CD4-positive, alpha-beta memory T cell (primary cell): ENCODE measurements at regions not wholly inside any gene's neighbourhood (a gene's known extent, or its start where the extent isn't known, plus 50 kb on each side); places are given as distances from the start of the nearest gene placed in this dataset.

ENCODE experiments used
- CTCF ChIA-PET: fragments of 350-600 bp; sonication (Branson Sonifier 250); formaldehyde crosslinking; loops from one replicate; lab custom pipeline; 2021; ENCODE audit warnings: inconsistent platforms; ENCODE audit not compliant: partially characterized antibody; lab: Charles Lee
- POLR2A ChIA-PET: fragments of 350-600 bp; sonication (Branson Sonifier 250); formaldehyde crosslinking; loops from one replicate; lab custom pipeline; 2021; ENCODE audit not compliant: partially characterized antibody; lab: Charles Lee
- DNase-seq, 5 donors: peaks; one replicate each; pipeline versions ENCODE4 v3.0.0 to v3.0.0-alpha.2; 2020 to 2022; ENCODE audit warnings: mixed read lengths in 1 of 5
- H3K27ac ChIP-seq: one replicate; pipeline ENCODE4 v1.7.0; 2013; ENCODE audit warnings: low read depth, low read length
- H3K27me3 ChIP-seq: 2 replicates; pipeline ENCODE4 v1.7.0; 2013; ENCODE audit warnings: mild to moderate bottlenecking, low read length, moderate library complexity; ENCODE audit not compliant: insufficient read depth
- H3K36me3 ChIP-seq: 2 replicates; pipeline ENCODE4 v1.7.0; 2013; ENCODE audit warnings: mild to moderate bottlenecking, low read length, moderate library complexity; ENCODE audit not compliant: insufficient read depth
- H3K4me1 ChIP-seq: 2 replicates; pipeline ENCODE4 v1.7.0; 2013; ENCODE audit warnings: mild to moderate bottlenecking, low read length, moderate library complexity; ENCODE audit not compliant: insufficient read depth
- H3K4me3 ChIP-seq, 2 donors: one replicate each; pipeline ENCODE4 v1.7.0; 2013; ENCODE audit warnings: low read length in 2 of 2, mild to moderate bottlenecking in 1 of 2
- H3K9me3 ChIP-seq, 2 donors: one replicate each; pipeline ENCODE4 v1.7.0; 2013; ENCODE audit warnings: low read length in 2 of 2, control low read depth in 1 of 2; ENCODE audit not compliant: control insufficient read depth in 1 of 2
- H3K27ac Mint-ChIP-seq, 7 donors: one replicate each; pipeline ENCODE4 v1.8.0; 2020 to 2021; ENCODE audit warnings: mixed read lengths in 7 of 7, mild to moderate bottlenecking in 6 of 7, inconsistent platforms in 3 of 7, moderate library complexity in 3 of 7
- H3K27me3 Mint-ChIP-seq, 2 donors: one replicate each; pipeline ENCODE4 v1.8.0; 2020 to 2021; ENCODE audit warnings: mixed read lengths in 2 of 2
- H3K36me3 Mint-ChIP-seq, 2 donors: one replicate each; pipeline ENCODE4 v1.8.0; 2020 to 2021; ENCODE audit warnings: mixed read lengths in 2 of 2, inconsistent platforms in 1 of 2, mild to moderate bottlenecking in 1 of 2
- H3K4me1 Mint-ChIP-seq, 4 donors: one replicate each; pipeline ENCODE4 v1.8.0; 2020 to 2021; ENCODE audit warnings: mixed read lengths in 4 of 4, mild to moderate bottlenecking in 1 of 4
- H3K4me3 Mint-ChIP-seq, 8 donors: one replicate each; pipeline ENCODE4 v1.8.0; 2020 to 2021; ENCODE audit warnings: mixed read lengths in 8 of 8, mild to moderate bottlenecking in 7 of 8, moderate library complexity in 6 of 8, inconsistent platforms in 3 of 8
- H3K9me3 Mint-ChIP-seq, 8 donors: one replicate each; pipeline ENCODE4 v1.8.0; 2020 to 2021; ENCODE audit warnings: mixed read lengths in 8 of 8, mild to moderate bottlenecking in 5 of 8, inconsistent platforms in 3 of 8, moderate library complexity in 1 of 8
- intact Hi-C: fragments of 100-400 bp; cut with micrococcal nuclease; formaldehyde crosslinking; loops from one replicate; pipeline ENCODE4 v1.15.1; 2023

DNA sequence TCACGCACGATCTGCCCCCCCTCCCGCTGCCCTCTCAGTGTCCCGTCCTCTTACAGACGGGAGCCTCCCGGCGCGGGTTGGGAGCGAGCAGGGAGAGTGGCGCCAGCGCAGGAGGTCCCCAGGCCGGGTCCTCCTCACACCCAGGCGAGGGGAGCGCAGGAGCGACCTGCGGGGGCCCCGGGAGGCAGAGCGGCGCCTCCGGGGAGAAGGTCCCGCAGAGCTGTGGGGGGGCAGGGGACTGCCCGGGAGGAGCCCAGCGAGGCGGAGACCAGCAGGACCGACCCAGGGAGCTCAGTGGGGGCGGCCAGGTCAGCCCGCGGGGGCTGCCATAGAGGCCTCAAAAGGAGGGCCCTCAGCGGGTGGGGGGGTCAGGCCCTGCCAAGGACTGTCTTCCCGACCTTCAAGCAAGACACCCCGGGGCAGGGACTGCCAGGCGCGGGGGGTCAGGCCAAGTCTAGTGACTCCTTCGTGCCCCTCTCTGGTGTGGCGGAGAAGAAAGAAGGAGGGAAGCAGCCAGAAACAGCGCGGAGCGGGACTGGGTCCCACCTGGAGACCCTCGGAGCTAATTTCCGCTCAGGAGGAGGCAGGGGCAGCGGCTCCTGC lies 123.3 kb upstream of the ERCC6L2 start:
- Mint-ChIP-seq H3K27me3 (peaks cover 0 to 8% of the 10 kb centered on the region in 2 donors), H3K4me1 (peaks cover 8 to 20% (median 14%) of the 10 kb centered on the region in 4 donors), H3K4me3 (no peak overlapping the region), H3K27ac (no peak overlapping the region), H3K36me3 (no peaks in the 10 kb centered on the region), H3K9me3 (peaks cover 0 to 1% (median 0%) of the 10 kb centered on the region in 8 donors)
- H3K4me1 ChIP-seq, result peaks cover 29% of the 10 kb centered on the region
- H3K36me3 ChIP-seq, result no peaks in the 10 kb centered on the region
- no peaks in the 10 kb centered on the region for H3K9me3 ChIP-seq
- H3K27me3 ChIP-seq, result no peaks in the 10 kb centered on the region
- CTCF ChIA-PET, result interaction anchor here (0.9 kb wide), 1 partner anchor 25 kb away, joined by 3 read pairs; no protein-coding TSS in a partner anchor
- intact Hi-C loops, result no loop called here
- no peak overlapping the region for H3K4me3 ChIP-seq
- POLR2A ChIA-PET, result no interaction called here
- DNase-seq, result no peak
- H3K27ac ChIP-seq, result no peak overlapping the region

GRCh38 chr9:95751520-95751790 lies 124.0 kb upstream of the ERCC6L2 start:
- Histone ChIP-seq H3K4me1 (peaks cover 29% of the 10 kb centered on the region), H3K27me3 (no peaks in the 10 kb centered on the region), H3K4me3 (no peak overlapping the region), H3K36me3 (no peaks in the 10 kb centered on the region), H3K27ac (no peak overlapping the region), H3K9me3 (no peaks in the 10 kb centered on the region)
- intact Hi-C loops, result no loop called here
- Mint-ChIP-seq H3K4me3 (no peak overlapping the region), H3K9me3 (peaks cover 0 to 1% (median 0%) of the 10 kb centered on the region in 8 donors), H3K4me1 (peaks cover 8 to 20% (median 14%) of the 10 kb centered on the region in 4 donors), H3K36me3 (no peaks in the 10 kb centered on the region), H3K27me3 (peaks cover 0 to 8% of the 10 kb centered on the region in 2 donors), H3K27ac (no peak overlapping the region)
- CTCF ChIA-PET, result interaction anchor here (0.9 kb wide), 1 partner anchor 24 kb away, joined by 3 read pairs; no protein-coding TSS in a partner anchor
- POLR2A ChIA-PET, result no interaction called here
- DNase-seq, result no peak

GRCh38 chr9:95750725-95751519 lies 124.6 kb upstream of the ERCC6L2 start:
- no peaks in the 10 kb centered on the region for H3K9me3 ChIP-seq
- peaks cover 29% of the 10 kb centered on the region for H3K4me1 ChIP-seq
- DNase-seq, result peak; percentile 34 to 73 (median 45)
- no peaks in the 10 kb centered on the region for H3K36me3 ChIP-seq
- Mint-ChIP-seq H3K9me3 (peaks cover 0 to 1% (median 0%) of the 10 kb centered on the region in 8 donors), H3K4me3 (peak overlapping the region; percentile 6 to 82 (median 62)), H3K27me3 (peaks cover 0 to 8% of the 10 kb centered on the region in 2 donors), H3K36me3 (no peaks in the 10 kb centered on the region), H3K27ac (no peak overlapping the region), H3K4me1 (peaks cover 8 to 20% (median 14%) of the 10 kb centered on the region in 4 donors)
- POLR2A ChIA-PET, result no interaction called here
- CTCF ChIA-PET, result interaction anchor here (0.9 kb wide), 1 partner anchor 24 kb away, joined by 3 read pairs; no protein-coding TSS in a partner anchor
- no peaks in the 10 kb centered on the region for H3K27me3 ChIP-seq
- intact Hi-C loops, result loop anchor here (1.0 kb wide), 1 partner anchor 27 kb away; no protein-coding TSS in a partner anchor
- H3K27ac ChIP-seq, result no peak overlapping the region
- no peak overlapping the region for H3K4me3 ChIP-seq

DNA sequence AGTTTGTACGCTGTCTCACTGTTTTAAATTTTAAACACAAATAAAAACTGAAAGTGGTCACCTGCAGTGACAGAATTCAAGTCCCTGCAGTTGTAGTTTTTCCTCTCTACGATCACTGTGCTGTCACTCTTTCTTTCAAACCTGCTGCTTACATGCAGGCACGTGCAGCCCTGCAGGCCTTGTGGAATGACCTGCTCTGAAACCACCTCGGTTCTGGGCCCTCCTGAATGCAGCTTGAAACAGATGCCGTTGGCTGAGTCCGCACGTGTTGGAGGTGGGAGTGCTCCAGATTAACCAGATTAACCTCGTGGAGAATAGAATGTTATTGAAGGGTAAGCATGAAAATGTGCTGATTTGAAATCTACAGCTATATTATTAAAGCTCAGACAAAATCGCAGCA lies 126.0 kb upstream of the ERCC6L2 start:
- CTCF ChIA-PET, result interaction anchor here (1.5 kb wide), 1 partner anchor 14 kb away, joined by 4 read pairs; no protein-coding TSS in a partner anchor
- Histone ChIP-seq H3K4me3 (no peak overlapping the region), H3K27me3 (no peaks in the 10 kb centered on the region), H3K9me3 (no peaks in the 10 kb centered on the region), H3K27ac (no peak overlapping the region), H3K36me3 (no peaks in the 10 kb centered on the region), H3K4me1 (peaks cover 29% of the 10 kb centered on the region)
- H3K27me3 Mint-ChIP-seq, result peaks cover 0 to 8% of the 10 kb centered on the region in 2 donors
- no peak for DNase-seq
- H3K9me3 Mint-ChIP-seq, result peaks cover 0 to 1% (median 0%) of the 10 kb centered on the region in 8 donors
- POLR2A ChIA-PET, result no interaction called here
- H3K36me3 Mint-ChIP-seq, result no peaks in the 10 kb centered on the region
- H3K27ac Mint-ChIP-seq, result no peak overlapping the region
- H3K4me3 Mint-ChIP-seq, result peak overlapping the region in 2 of 8 donors; percentile 9 to 46
- peaks cover 8 to 20% (median 14%) of the 10 kb centered on the region in 4 donors for H3K4me1 Mint-ChIP-seq
- intact Hi-C loops, result no loop called here

DNA sequence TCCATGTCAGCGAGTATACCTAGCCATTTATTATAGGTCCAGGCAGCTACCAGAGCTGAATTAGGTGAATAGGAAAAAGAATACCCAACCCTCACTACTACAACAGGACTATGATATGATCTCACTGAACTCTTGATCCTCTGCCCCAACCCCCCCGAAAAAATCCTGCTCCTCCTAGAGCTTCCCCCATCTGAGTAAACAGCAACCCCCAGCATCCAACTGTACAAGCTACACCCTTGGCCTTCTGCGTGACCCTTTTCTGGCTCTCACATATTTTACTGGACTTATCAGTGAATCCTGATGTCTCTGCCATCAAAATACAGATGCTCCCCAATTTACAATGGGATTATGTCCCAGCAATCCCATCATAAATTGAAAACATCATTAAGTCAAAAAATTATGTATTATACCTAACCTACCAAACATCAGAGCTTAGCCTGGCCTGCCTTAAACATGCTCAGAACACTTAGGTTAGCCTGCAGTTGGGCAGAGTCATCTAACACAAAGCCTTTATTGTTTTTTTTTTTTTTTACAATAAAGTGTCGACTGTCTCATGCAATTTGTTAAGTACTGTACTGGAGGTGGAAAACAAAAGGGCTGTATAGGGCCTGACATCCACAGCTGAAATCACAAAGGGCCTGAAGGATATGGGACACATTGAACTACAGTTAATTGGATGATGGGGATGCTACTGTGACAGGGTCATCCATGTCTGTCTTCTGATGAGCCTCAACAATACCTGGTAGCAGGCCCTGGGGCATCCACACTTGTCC lies 128.9 kb upstream of the ERCC6L2 start:
- DNase-seq, result no peak
- Mint-ChIP-seq H3K36me3 (no peaks in the 10 kb centered on the region), H3K27ac (peak overlapping the region in 1 of 7 donors; percentile 31), H3K4me1 (peaks cover 8 to 20% (median 14%) of the 10 kb centered on the region in 4 donors), H3K4me3 (no peak overlapping the region), H3K9me3 (peaks cover 0 to 1% (median 0%) of the 10 kb centered on the region in 8 donors), H3K27me3 (peaks cover 0 to 8% of the 10 kb centered on the region in 2 donors)
- Histone ChIP-seq H3K27ac (no peak overlapping the region), H3K27me3 (no peaks in the 10 kb centered on the region), H3K4me1 (peaks cover 29% of the 10 kb centered on the region), H3K4me3 (no peak overlapping the region), H3K9me3 (no peaks in the 10 kb centered on the region), H3K36me3 (no peaks in the 10 kb centered on the region)
- ChIA-PET CTCF (no interaction called here), POLR2A (no interaction called here)
- intact Hi-C loops, result no loop called here

- H3K9me3 Mint-ChIP-seq, result peaks cover 0 to 1% (median 0%) of the 10 kb centered on the region in 8 donors
- CTCF ChIA-PET, result interaction anchor here (1.0 kb wide), 1 partner anchor 16 kb away, joined by 4 read pairs; no protein-coding TSS in a partner anchor
- DNase-seq, result no peak
- Histone ChIP-seq H3K4me1 (no peaks in the 10 kb centered on the region), H3K36me3 (no peaks in the 10 kb centered on the region), H3K27me3 (no peaks in the 10 kb centered on the region), H3K4me3 (no peak overlapping the region), H3K9me3 (no peaks in the 10 kb centered on the region), H3K27ac (no peak overlapping the region)
- no peaks in the 10 kb centered on the region for H3K36me3 Mint-ChIP-seq
- intact Hi-C loops, result no loop called here
- no peaks in the 10 kb centered on the region for H3K27me3 Mint-ChIP-seq
- peaks cover 0 to 5% (median 1%) of the 10 kb centered on the region in 4 donors for H3K4me1 Mint-ChIP-seq
- POLR2A ChIA-PET, result no interaction called here
- H3K4me3 Mint-ChIP-seq, result no peak overlapping the region
- no peak overlapping the region for H3K27ac Mint-ChIP-seq
These were observed 132.7 kb upstream of the ERCC6L2 start for GRCh38 chr9:95742821-95743220.

GRCh38 chr9:95741631-95742030 lies 133.9 kb upstream of the ERCC6L2 start:
- H3K27me3 Mint-ChIP-seq, result no peaks in the 10 kb centered on the region
- Histone ChIP-seq H3K9me3 (no peaks in the 10 kb centered on the region), H3K27me3 (no peaks in the 10 kb centered on the region), H3K36me3 (no peaks in the 10 kb centered on the region), H3K4me3 (no peak overlapping the region), H3K27ac (no peak overlapping the region), H3K4me1 (no peaks in the 10 kb centered on the region)
- H3K4me3 Mint-ChIP-seq, result no peak overlapping the region
- POLR2A ChIA-PET, result no interaction called here
- no peak for DNase-seq
- no peaks in the 10 kb centered on the region for H3K36me3 Mint-ChIP-seq
- H3K4me1 Mint-ChIP-seq, result peaks cover 0 to 5% (median 1%) of the 10 kb centered on the region in 4 donors
- CTCF ChIA-PET, result interaction anchor here (1.0 kb wide), 1 partner anchor 15 kb away, joined by 3 read pairs; no protein-coding TSS in a partner anchor
- no peaks in the 10 kb centered on the region for H3K9me3 Mint-ChIP-seq
- no peak overlapping the region for H3K27ac Mint-ChIP-seq
- intact Hi-C loops, result no loop called here
